HG02973 (cell line): ENCODE measurements at regions not wholly inside any gene's neighbourhood (a gene's known extent, or its start where the extent isn't known, plus 50 kb on each side); places are given as distances from the start of the nearest gene placed in this dataset.
"Not testable (repeated sequence)": the region's sequence is repeated elsewhere in the genome, so short reads cannot be mapped to it uniquely, and the experiment has no call there.

Experiments used
- ATAC-seq: cut with Tn5 transposase; IDR thresholded peaks from one replicate; pipeline ENCODE4 v1.9.1; 2021; ENCODE audit warnings: moderate library complexity; ENCODE audit not compliant: unreplicated experiment

DNA sequence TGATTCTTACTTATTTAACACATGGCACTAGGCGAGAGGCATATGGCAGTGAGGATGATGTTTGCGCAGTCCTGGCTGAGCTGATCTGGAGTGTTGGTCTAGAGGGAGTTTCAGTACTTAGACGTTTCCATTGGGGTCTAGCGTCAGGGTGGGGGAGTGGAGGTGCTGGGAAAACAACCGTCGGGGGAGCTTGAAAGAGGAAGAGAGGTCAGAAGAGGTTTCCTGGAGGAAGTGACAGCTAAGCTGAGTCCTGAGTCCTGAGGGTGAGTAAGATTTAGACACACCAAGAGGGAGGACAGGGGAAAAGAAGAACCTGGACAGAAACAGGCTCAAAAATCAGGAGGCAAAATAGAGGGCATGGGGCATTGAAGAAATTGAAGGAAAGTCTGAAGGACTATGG is 81.4 kb downstream of the ALOX5AP start:
- ATAC-seq: no peak

DNA sequence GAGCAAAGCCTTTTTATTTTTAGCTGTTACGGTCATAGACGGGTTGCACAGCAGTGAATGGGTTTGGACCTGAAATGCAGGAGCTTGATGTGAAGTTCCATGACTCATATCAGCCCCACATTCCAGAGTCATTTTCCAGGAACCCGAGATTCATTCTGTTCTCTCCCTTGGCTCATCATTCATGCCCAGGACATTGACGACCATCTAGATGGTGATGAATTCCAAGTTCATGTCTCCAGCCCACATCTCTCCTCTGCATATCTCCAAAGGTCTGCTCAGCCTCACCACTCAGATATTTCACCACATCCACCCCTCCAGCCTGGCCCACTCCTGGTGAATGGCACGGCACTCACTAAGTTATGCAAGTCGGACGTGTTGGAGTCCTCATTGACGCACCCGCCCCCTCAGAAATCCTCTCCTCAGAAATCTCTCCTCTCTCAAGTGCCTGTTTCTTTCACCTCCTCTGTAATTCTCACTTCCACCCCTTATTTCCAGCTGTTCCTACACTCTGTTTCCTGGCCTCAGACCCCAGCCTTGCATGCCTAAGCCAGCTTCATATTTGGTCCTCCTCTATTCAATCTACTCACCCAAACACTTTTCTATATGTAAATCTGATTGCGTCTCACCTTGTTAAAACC is 83.1 kb downstream of the ALOX5AP start:
- no peak for ATAC-seq

DNA sequence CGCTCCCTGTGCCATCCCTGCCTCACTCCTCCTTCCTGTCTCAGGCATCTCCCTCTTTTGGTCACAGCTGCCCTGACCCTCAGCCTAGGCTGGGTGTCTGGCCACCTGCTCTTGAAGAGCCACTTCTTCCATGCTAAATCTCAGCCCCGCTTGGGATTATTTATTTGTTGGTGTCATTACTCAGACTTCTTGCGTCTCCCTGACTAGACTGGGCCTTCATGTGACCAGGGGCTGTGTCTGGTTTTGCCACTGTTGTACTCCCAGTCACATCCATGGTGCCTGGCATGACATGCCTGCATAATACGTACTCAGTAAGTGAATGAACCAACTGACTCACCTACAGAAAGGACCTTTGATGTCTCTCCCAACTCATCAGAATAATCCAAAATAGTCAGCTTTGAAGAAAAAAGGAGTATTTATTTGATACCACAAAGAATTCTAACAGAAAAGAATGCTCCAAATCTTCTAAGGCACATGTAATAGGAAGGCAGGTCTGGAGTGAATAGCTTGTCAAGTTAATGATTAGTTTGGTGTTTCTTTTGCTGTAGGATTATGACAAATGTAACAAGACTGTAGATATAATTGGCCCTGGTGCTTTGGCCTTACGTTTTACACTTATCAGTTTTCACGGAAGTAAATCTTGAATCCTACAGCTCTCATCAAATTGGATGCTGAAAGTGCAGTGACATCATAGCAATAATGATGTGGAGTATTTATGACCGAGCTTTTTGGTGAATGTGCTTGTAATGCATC is 84.0 kb downstream of the ALOX5AP start:
- ATAC-seq: no peak

DNA sequence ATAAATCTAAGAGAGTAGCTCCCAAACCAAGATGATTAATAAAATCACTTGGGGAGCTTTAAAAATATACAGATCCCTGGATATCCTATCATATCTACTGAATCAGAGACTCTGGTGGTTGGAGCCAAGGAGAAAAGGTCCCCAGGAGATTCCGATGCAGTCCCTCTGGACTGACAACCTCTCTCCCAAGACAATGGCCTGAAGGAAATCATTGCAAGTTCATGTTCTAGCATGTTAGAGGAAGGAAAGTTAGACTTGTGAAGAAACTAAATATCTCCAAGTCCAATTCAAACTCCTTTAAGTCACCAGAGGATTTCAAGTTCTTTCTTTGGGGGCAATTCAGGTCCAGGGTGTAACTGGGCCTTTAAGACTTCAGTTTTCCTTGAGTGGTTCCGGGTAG is 84.7 kb upstream of the MEDAG start:
- no peak for ATAC-seq

DNA sequence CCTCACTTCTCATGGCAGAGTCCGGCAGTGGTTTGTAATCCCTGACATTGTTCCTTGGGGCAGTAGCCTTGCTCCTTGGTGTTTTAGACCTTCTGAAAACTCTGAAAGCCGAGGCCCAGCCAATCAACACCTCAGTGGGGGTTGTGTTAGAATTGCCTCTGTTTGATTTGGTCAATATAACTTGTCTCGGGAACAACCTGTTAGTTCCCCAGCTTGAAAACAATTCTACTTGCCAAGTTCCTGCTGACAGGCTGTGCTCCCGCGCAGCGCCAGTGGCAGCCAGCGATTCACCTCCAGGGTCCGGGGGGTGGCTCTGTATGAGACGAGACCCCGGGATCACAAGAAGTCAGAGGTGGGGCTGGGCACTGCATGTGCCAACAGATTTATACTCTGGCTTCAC is 81.4 kb upstream of the MEDAG start:
- ATAC-seq: no peak

DNA sequence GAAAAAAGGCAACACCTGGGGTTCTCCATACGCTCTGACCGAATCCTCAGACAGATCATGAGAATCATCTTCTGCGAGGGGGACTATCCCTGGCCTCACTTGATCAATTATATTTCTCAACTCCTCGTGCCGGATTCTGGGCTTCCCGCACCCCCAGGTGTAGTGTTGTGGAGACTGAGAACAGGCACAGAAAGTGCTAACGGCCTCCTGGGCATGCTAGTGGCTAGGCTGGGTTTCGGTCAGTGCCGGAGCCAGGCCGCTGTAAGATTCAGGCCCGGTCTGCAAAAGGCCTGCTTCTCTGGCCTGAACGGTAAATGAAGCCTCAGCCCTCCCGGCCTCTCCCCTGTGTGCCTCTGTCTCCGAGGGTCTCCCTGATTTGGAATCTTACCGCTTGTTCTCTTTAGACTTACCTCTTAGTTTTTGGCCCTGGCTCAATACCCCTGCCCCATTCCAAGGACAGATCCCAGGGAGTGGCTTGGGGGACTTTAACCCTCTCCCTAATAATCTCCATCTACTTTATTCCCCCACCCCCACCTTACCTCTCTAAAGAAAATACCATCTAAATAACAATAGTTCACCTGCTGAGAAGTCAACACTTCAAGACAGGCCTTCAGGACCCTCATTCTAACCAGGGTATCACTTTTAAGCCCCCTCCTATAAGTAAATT is 79.0 kb upstream of the MEDAG start:
- ATAC-seq: no peak

DNA sequence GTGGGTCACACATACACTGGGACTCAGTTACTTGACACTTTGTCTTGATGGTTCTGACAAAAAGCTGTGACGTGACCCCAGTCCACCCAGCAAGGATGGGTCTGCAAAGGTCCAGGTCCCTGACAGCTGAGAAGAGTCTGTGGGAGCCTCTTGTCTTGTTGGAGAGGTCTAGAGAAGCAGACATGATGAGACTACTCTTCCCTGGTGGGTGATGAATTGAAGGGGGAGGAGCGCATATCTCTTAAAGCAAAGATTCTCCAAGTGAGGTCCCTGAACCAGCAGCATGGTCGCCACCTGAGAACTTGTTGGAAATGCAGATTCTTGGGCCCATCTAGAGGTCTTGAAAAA is 78.5 kb upstream of the MEDAG start:
- ATAC-seq: no peak

DNA sequence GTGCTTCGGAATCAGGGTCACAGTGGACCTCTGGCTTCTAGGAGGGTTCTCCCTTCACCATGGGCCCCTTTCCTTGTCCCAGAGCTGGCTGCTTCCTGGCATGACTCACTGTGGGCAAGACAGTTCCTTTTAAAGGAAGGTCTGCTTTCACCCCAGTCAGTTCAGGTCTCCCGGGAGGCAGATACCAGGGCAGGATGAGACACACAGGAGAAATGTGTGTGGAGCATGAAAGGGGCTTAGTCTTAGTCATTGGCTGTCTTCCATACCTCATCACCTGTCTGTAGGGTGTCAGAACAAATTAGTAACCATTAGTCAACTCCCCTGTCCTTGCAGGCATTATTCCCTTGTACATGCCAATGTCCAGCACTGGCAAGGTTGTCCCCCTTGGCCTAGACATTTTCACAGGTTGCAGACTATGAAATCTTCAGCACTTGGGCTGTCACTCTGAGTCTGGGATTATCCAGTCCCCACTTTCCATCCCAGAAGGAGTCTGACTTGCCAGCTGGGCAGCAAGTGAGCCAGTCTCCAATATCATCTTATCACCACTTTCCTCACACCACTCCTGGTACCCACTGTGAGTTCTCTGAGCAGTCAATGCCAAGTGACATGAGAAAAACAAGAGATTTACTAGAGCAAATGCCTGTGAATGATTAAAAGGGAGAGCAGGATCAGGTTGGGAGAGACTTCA is 76.8 kb upstream of the MEDAG start:
- ATAC-seq: no peak

DNA sequence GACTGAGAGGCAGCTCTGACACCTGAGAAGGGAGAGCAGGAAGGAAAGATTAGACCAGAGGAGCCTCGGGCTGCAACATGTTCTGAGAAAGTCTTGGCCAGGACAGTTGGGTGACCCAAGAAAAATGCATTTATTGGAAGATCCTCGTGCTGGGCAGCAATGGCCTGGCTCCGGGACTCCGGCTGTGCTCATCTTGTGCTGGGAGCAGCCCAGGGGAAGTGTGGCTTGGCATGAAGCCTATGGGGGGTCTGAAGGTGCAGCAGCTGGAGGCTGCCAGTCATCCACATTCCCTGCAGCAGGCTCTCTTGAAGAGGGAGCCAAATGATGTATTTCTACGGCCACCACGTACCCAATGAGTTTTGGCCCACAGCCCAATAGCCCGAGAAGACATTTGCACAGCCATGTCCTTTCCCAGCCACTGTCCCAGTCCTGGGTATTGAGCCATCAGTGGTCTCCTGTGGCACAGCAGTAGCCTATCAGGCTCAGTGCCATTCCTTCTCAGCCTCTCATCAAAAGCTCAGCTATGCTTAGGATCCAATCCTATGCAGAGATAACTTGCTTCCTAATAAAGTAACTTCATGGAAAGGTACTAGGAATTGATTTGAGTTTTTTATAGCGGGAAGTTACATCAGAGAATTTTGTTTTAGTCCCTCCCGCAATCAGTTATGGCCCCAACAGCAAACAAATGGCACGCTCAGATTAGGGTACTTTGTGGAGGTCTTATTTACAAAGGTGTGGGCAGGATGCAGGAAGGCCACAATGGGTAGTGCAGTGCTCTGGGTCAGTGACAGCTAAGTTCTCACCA is 76.0 kb upstream of the MEDAG start:
- ATAC-seq: no peak

DNA sequence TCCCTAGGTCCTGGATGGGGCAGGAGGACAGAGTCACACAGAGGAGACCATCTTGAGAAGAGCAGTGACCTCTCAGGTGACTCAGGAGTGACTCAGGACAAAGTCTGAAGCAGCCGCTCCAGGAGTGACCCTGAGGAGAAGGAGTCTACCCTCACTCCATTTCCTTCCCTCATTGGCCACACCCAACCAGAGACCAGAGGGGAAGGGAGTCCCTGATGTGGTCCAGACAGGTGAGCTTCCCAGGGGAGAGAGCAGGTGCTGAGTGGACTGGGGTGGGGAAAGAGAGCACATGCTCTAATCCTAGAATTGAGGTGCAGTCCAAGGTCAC is 75.5 kb upstream of the MEDAG start:
- ATAC-seq: no peak

DNA sequence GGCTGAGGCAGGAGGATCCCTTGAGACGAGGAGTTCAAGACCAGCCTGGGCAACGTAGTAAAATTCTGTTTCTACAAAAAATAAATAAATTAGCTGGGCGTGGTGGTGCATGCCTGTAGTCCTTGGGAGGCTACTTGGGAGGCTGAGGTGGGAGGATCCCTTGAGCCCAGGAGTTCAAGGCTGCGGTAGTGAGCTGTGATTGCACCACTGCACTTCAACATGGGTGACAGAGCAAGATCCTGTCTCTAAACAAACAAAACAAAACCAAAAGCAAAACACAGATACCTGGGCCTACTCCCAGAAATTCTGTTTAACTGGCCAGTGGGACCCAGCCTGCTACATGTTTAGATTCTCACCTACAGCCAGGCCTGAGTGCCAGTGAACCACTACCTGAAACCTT is 74.6 kb upstream of the MEDAG start:
- no peak for ATAC-seq

DNA sequence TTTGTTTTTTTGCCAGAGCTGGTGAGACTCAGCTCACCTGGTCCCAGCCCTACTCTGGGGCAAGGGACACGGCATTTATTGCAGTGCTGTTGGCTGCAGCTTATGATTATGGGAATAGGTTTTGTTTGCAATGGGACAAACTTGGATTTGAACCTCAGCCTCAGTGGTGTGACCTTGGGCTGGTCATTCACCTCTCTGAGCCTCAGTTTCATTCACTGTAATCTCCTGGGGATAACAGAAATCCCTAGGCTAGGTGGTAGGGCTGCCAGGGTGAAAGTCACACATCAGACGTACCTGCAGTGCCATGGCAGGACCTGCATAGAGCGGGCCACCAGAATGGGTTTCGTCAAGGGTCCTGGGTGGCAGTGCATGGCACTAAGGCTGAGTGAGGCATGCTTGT is 73.7 kb upstream of the MEDAG start:
- ATAC-seq: no peak

DNA sequence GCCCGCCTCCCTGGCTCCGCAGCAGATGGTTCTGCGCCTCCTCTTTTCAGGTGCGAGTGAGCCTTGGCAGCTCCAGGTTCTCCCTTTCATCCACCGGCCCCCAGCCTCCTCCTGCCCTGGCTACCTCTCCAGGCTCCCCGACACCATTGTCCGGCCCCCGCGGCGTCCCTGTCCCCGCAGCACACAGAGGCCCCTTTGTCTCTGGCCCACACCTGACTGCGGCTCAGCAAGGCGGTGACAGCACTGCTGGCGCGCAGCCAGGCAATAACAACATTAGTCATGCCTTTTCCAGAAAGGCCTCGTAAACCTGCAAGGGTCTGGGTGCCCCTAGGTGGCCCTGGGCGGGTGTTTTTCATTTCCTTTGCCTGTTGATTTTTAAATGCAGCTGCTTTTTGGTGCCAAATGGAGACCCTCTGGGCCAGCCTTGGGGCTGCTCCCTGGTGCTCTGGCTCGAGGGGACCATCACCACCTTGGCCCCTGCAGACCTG is 73.2 kb upstream of the MEDAG start:
- ATAC-seq: no peak

DNA sequence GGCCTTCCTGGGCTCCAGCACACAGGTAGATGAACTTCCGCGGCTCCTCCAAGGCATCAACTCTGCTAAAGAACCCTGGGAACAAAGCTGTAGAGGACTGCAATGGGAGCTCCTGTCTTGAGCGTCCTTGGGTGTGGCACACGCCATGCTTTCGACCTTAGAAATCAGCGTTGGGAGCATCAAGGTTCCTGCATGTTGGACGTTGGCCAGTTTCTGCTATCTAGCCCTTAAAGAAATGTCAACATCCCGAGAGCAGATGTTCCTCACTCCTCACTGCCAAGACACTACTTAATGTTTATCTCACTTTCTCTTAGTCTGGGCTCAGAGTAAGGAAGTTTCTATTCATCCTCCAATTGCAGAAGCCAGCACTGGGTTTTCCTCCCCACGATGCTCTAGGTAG is 70.6 kb upstream of the MEDAG start:
- ATAC-seq: no peak

DNA sequence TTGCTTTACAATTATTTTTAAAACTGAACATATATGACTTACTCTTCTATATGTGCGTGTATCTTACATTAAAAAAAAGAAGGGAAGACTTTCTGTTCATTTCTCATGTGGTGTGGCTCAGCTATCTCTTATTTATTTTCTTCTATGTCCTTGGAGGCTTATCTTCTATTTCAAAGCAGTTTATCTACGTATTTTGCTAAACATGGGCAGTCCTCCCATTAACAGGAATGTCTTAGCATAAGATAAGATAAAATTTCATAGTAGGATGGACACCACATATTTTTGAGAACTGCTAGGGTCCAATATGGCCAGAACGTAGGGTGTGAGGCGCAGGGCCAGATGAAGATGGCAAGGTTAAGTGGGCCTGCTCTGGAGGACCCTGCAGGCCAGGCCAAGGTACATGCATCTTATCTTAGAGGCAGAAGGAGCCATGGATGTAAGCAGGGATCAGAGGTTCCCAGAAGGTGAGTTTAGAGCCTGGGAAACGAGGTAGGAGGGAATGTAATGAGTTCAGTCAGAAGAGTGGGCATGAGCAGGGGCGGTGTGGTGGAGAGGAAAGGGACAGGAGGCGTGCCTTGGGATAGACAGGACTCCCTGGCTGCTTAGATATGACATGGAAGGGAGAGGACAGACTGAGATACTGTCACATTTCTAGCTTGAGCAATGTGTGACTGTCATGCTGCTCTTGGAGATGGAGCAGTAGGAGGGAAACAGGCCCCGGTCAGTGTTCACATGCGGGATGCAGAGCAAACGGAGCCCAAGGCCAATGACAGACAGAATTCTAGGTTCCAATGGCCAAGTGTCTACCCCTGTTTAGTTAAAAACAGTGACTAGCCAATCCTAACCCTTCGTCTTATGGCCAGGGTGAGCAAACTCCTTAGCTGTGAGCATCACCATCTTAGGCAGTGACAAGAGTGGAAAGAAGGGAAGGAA is 68.6 kb upstream of the MEDAG start:
- no peak for ATAC-seq

DNA sequence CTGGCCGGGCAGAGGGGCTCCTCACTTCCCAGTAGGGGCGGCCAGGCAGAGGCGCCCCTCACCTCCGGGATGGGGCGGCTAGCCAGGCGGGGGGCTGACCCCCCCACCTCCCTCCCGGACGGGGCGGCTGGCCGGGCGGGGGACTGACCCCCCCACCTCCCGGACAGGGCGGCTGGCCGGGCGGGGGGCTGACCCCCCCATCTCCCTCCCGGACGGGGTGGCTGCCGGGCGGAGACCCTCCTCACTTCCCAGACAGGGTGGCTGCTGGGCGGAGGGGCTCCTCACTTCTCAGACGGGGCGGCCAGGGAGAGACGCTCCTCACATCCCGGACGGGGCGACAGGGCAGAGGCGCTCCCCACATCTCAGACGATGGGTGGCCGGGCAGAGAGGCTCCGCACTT is 66.4 kb upstream of the MEDAG start:
- ATAC-seq: not testable (repeated sequence)

DNA sequence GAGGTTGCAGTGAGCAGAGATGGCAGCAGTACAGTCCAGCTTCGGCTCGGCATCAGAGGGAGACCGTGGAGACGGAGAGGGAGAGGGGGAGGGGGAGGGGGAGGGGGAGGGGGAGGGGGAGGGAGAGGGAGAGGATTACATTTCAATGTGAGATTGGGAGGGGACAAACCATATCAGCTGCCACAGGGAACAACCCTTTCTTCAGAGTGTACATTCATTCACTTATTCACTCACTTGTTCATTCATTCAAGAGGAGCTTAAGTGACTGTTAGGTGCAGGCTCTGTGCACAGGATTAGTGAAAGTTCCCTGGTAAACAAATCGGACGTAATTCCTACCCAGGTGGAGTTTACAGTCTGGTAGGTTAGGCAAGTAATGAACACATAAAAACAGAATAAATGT is 65.6 kb upstream of the MEDAG start:
- ATAC-seq: no peak

DNA sequence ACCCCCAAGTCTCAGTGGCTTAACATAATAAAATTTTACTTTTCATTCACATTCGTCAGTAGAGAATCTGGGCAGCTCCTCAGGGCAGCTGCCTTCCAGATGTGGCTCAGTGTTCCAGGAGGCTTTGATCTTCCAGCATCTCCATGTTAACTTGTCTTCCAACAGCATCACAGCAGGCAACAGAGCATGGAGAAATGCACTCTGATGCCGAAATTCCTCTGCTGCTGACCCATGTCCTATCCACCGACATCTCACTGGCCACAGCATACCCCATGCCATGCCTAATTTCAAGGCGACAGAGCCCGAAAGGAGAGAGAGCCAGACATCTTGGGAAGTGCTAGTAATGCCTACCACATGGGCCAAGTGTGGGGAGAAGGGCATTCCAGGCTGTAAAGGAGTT is 64.9 kb upstream of the MEDAG start:
- ATAC-seq: no peak

DNA sequence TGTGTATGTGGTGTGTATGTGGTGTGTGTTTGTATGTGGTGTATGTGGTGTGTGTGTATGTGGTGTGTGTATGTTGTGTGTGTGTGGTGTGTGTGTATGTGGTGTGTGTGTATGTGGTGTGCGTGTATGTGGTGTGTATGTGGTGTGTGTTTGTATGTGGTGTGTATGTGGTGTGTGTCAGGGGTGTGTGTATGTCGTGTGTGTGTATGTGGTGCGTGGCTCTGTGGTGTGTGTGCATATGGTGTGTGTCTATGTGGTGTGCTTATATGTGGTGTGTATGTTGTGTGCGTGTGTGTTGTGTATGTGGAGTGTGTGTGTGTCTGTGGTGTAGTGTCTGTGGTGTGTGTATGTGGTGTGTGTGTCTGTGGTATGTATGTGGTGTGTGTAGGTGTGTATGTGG is 62.5 kb upstream of the MEDAG start:
- ATAC-seq: no peak
